C4-2B (cell line): ENCODE measurements at regions not wholly inside any gene's neighbourhood (a gene's known extent, or its start where the extent isn't known, plus 50 kb on each side); places are given as distances from the start of the nearest gene placed in this dataset.

ENCODE experiments used
- CTCF ChIP-seq: fragments of 450-650 bp; conservative IDR thresholded peaks from 2 replicates; pipeline ENCODE4 v1.5.1; 2017; ENCODE audit warnings: mild to moderate bottlenecking
- ZFX ChIP-seq: fragments of 450-650 bp; IDR thresholded peaks from 2 replicates; pipeline ENCODE4 v1.6.1; 2017

GRCh38 chr4:185950891-185951290, 118.1 kb upstream of the TLR3 start:
- TF ChIP-seq CTCF (no peak), ZFX (no peak)
